ENCODE measurements at regions not wholly inside any gene's neighbourhood (a gene's known extent, or its start where the extent isn't known, plus 50 kb on each side); places are given as distances from the start of the nearest gene placed in this dataset.
"Not testable (repeated sequence)": the region's sequence is repeated elsewhere in the genome, so short reads cannot be mapped to it uniquely, and the experiment has no call there.

DNA sequence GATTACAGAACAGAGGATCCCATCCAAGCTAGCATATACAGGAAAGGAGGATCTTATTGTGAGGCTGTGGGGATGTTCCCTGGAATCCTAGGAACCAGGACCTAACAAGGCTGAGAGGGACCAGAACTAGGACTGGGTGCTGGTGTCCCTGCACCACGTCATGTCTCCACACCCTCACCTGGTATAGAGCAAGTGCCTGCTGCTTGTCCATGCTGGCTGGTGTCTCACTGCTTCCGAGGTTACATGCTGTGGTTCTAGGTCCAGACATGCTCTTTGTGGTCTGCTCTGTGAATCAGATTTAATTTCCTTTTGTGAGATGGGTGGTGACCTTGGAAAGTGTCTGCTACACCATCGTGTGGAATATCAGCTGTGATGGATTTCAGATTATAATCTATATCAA is 247.8 kb downstream of the RTP5 start:
- not testable (repeated sequence) for H3K9ac ChIP-seq; H3K27me3 ChIP-seq (ENCODE audit: insufficient read depth, low read depth); H3K4me3 ChIP-seq (IDR thresholded peaks at IDR 0.05; ENCODE audit: insufficient read depth, low read depth, low read length); H3K36me3 ChIP-seq (ENCODE audit: insufficient read depth); H4K20me1 ChIP-seq (ENCODE audit: insufficient read depth); H3K4me2 ChIP-seq; H2AFZ ChIP-seq (ENCODE audit: low read depth); H3K4me1 ChIP-seq (ENCODE audit: low read depth, poor library complexity, severe bottlenecking); H3K27ac ChIP-seq; H3K79me2 ChIP-seq (ENCODE audit: insufficient read depth, low read depth)

DNA sequence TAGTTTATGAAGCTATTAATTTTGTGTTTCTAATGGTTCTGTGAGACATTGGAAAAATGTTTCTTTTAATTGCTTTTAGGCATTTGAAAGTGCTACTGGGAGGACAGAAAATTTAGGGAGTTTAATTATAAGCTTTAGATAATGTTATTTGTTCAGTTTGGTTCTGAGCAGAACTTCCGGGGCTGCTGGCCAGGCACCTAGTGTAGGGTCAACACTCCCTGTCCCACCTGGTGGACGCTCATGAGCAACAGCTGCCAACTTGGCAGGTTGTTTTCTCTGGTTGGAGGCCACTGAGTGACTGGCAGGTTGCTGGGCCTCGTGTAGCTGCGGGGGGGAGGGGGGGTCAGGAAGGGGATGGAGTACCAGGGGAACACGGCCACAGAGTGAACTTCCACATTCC is 250.2 kb downstream of the RTP5 start:
- not testable (repeated sequence) for H3K4me2 ChIP-seq; H3K36me3 ChIP-seq (ENCODE audit: insufficient read depth); H3K4me1 ChIP-seq (ENCODE audit: low read depth, poor library complexity, severe bottlenecking); H3K4me3 ChIP-seq (IDR thresholded peaks at IDR 0.05; ENCODE audit: insufficient read depth, low read depth, low read length); H3K27me3 ChIP-seq (ENCODE audit: insufficient read depth, low read depth); H3K79me2 ChIP-seq (ENCODE audit: insufficient read depth, low read depth); H3K9ac ChIP-seq; H2AFZ ChIP-seq (ENCODE audit: low read depth); H3K27ac ChIP-seq; H4K20me1 ChIP-seq (ENCODE audit: insufficient read depth)

DNA sequence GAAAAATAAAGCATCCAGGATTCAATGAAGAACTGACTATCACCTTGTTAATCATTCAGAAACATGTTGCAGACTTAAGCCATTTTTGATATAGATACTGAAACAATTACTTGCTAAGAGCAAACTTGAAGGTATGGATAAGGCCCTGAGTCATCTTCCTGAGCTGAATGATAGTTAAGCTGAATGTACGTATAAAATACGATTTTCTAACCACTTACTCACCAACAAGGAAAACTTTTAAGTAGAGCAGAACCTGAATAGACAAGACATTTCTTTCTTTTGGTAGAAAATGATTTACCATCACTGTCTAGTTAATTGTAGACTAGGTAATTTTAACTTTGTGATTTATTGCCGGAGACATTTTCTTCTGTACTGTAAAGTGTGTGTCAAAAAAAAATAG is 261.2 kb downstream of the RTP5 start:
- not testable (repeated sequence) for H3K4me3 ChIP-seq (IDR thresholded peaks at IDR 0.05; ENCODE audit: insufficient read depth, low read depth, low read length); H3K4me2 ChIP-seq; H3K4me1 ChIP-seq (ENCODE audit: low read depth, poor library complexity, severe bottlenecking); H3K27ac ChIP-seq; H3K27me3 ChIP-seq (ENCODE audit: insufficient read depth, low read depth); H3K36me3 ChIP-seq (ENCODE audit: insufficient read depth); H4K20me1 ChIP-seq (ENCODE audit: insufficient read depth); H3K79me2 ChIP-seq (ENCODE audit: insufficient read depth, low read depth); H3K9ac ChIP-seq; H2AFZ ChIP-seq (ENCODE audit: low read depth)

DNA sequence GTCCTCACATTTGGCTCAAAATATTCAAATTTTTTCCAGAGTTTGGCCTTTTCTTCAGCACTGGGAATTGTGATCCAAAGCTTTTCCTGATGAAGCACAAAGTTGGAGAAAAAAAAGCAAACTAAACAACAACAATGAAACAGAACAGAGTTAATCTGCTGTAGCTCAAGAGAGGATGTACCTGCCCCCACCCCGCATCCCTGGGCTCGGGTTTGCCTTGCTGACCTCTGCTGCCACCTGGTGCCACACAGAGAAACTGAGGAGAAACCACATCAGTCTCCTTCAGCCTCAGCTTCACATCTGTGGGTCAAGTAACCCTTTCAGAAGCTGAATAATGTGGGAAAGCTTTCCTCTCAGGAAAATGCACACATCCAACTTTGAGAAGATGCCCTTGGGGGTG is 290.4 kb downstream of the RTP5 start:
- H3K4me1 ChIP-seq (ENCODE audit: low read depth, poor library complexity, severe bottlenecking); H3K36me3 ChIP-seq (ENCODE audit: insufficient read depth); H3K4me2 ChIP-seq; H3K79me2 ChIP-seq (ENCODE audit: insufficient read depth, low read depth); H3K27ac ChIP-seq; H3K27me3 ChIP-seq (ENCODE audit: insufficient read depth, low read depth); H2AFZ ChIP-seq (ENCODE audit: low read depth); H4K20me1 ChIP-seq (ENCODE audit: insufficient read depth); H3K9ac ChIP-seq; H3K4me3 ChIP-seq (IDR thresholded peaks at IDR 0.05; ENCODE audit: insufficient read depth, low read depth, low read length): not testable (repeated sequence)

DNA sequence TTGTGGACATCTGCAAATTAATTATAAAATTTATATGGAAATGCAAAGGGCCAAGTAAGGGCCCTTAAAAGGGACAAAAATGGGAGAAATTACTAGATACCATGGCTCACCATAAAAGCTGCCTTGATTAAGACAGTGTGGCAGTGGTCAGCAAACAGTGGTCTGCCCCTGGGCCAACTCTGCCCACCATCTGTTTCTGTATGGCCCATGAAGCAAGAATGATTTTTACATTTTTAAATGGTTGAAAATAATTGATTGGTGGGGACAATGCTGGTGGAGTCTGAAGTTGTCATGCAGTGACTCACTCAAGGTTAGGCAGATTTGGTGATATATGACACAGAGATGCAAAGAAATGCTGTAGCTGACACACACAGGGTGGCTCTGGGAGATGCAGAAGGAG is 295.6 kb downstream of the RTP5 start:
- not testable (repeated sequence) for H3K9ac ChIP-seq; H3K4me2 ChIP-seq; H4K20me1 ChIP-seq (ENCODE audit: insufficient read depth); H3K4me1 ChIP-seq (ENCODE audit: low read depth, poor library complexity, severe bottlenecking); H3K36me3 ChIP-seq (ENCODE audit: insufficient read depth); H3K79me2 ChIP-seq (ENCODE audit: insufficient read depth, low read depth); H3K27ac ChIP-seq; H3K27me3 ChIP-seq (ENCODE audit: insufficient read depth, low read depth); H2AFZ ChIP-seq (ENCODE audit: low read depth); H3K4me3 ChIP-seq (IDR thresholded peaks at IDR 0.05; ENCODE audit: insufficient read depth, low read depth, low read length)

DNA sequence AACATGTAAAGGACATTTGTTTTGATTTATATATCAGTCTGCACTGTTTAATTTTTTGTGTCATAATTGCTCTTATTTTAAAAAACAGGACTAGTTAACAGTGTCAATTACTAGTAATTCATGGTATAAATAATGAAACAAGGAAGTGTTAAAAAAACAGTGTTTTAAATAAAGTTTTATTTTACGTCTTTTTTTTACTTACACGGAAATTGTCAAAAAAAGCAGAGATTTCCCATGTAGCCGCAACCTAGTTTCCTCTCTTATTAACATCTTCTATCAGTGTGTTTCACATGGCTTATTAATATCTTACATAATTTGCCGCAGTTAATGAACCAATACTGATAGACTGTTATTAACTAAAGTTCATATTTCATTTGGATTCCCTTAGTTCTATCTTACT is 301.8 kb downstream of the RTP5 start:
- not testable (repeated sequence) for H3K27ac ChIP-seq; H3K27me3 ChIP-seq (ENCODE audit: insufficient read depth, low read depth); H3K4me3 ChIP-seq (IDR thresholded peaks at IDR 0.05; ENCODE audit: insufficient read depth, low read depth, low read length); H3K4me1 ChIP-seq (ENCODE audit: low read depth, poor library complexity, severe bottlenecking); H4K20me1 ChIP-seq (ENCODE audit: insufficient read depth); H2AFZ ChIP-seq (ENCODE audit: low read depth); H3K4me2 ChIP-seq; H3K36me3 ChIP-seq (ENCODE audit: insufficient read depth); H3K79me2 ChIP-seq (ENCODE audit: insufficient read depth, low read depth); H3K9ac ChIP-seq
